GM23338 (cell line): ENCODE measurements at regions not wholly inside any gene's neighbourhood (a gene's known extent, or its start where the extent isn't known, plus 50 kb on each side); places are given as distances from the start of the nearest gene placed in this dataset.

ENCODE experiments used
- ATAC-seq: fragments of 200-7000 bp; cut with Tn5 transposase; 3 replicates; pipeline ENCODE4 v1.9.1; 2020
- DNase-seq: peaks from one replicate; pipeline ENCODE4 v3.0.0-alpha.2; 2015; ENCODE audit warnings: low spot score
- H2AFZ ChIP-seq: fragments of 200-600 bp; sonication (generic); 2 replicates; pipeline ENCODE4 v1.8.0; 2016; ENCODE audit warnings: antibody characterized with exemption, mild to moderate bottlenecking, moderate library complexity
- H3F3A ChIP-seq: fragments of 200-600 bp; sonication (generic); replicated peaks from 2 replicates; pipeline ENCODE4 v1.8.0; 2017; ENCODE audit warnings: antibody characterized with exemption, mixed run types, low read depth
- H3K27ac ChIP-seq: fragments of 200-600 bp; sonication (generic); 2 replicates; pipeline ENCODE4 v1.6.1; 2016; ENCODE audit warnings: low read depth
- H3K27me3 ChIP-seq: fragments of 200-600 bp; sonication (generic); 2 replicates; pipeline ENCODE4 v1.8.0; 2016; ENCODE audit warnings: mild to moderate bottlenecking, mixed run types, moderate library complexity; ENCODE audit not compliant: insufficient read depth
- H3K36me3 ChIP-seq: fragments of 200-600 bp; sonication (generic); 2 replicates; pipeline ENCODE4 v1.8.0; 2016; ENCODE audit warnings: mild to moderate bottlenecking; ENCODE audit not compliant: insufficient read depth
- H3K4me1 ChIP-seq: fragments of 200-600 bp; sonication (generic); 2 replicates; pipeline ENCODE4 v1.8.0; 2016; ENCODE audit warnings: mild to moderate bottlenecking, moderate library complexity; ENCODE audit not compliant: insufficient read depth
- H3K4me2 ChIP-seq: fragments of 200-600 bp; sonication (generic); 2 replicates; pipeline ENCODE4 v1.7.1; 2017; ENCODE audit warnings: mixed run types
- H3K4me3 ChIP-seq: fragments of 200-600 bp; sonication (generic); 2 replicates; pipeline ENCODE4 v1.6.1; 2016; ENCODE audit warnings: mixed run types
- H3K79me2 ChIP-seq: fragments of 200-600 bp; sonication (generic); replicated peaks from 2 replicates; pipeline ENCODE4 v1.8.0; 2017; ENCODE audit warnings: mild to moderate bottlenecking; ENCODE audit not compliant: insufficient read depth
- H3K9me2 ChIP-seq: fragments of 200-600 bp; sonication (generic); 2 replicates; pipeline ENCODE4 v1.8.0; 2017; ENCODE audit not compliant: insufficient read depth
- H4K20me1 ChIP-seq: fragments of 200-600 bp; sonication (generic); replicated peaks from 2 replicates; pipeline ENCODE4 v1.8.0; 2017; ENCODE audit warnings: mild to moderate bottlenecking; ENCODE audit not compliant: insufficient read depth
- H3K27ac Mint-ChIP-seq: 2 replicates; pipeline ENCODE4 v1.8.0; 2020; ENCODE audit warnings: inconsistent platforms, mild to moderate bottlenecking, moderate library complexity, mixed read lengths
- H3K27me3 Mint-ChIP-seq: 3 replicates; pipeline ENCODE4 v1.8.0; 2022; ENCODE audit warnings: low read depth, mild to moderate bottlenecking, moderate library complexity, mixed read lengths, inconsistent platforms; ENCODE audit not compliant: insufficient read depth, poor library complexity
- H3K36me3 Mint-ChIP-seq: 3 replicates; pipeline ENCODE4 v1.8.0; 2021; ENCODE audit warnings: low read depth, mild to moderate bottlenecking, inconsistent platforms, moderate library complexity, mixed read lengths
- H3K4me1 Mint-ChIP-seq: 3 replicates; pipeline ENCODE4 v1.8.0; 2020; ENCODE audit warnings: mild to moderate bottlenecking, inconsistent platforms, mixed read lengths
- H3K4me3 Mint-ChIP-seq: 3 replicates; pipeline ENCODE4 v1.8.0; 2021; ENCODE audit warnings: moderate library complexity, mild to moderate bottlenecking, inconsistent platforms, mixed read lengths
- H3K9me3 Mint-ChIP-seq: 3 replicates; pipeline ENCODE4 v1.8.0; 2020; ENCODE audit warnings: moderate library complexity, mild to moderate bottlenecking, inconsistent platforms, mixed read lengths
- EZH2phosphoT487 ChIP-seq: fragments of 200-600 bp; sonication (generic); IDR thresholded peaks from one replicate; pipeline ENCODE4 v1.8.1; 2018; ENCODE audit warnings: antibody characterized with exemption; ENCODE audit not compliant: unreplicated experiment
- JUNB ChIP-seq: IDR thresholded peaks from one replicate; pipeline ENCODE4 v1.6.1; 2016; ENCODE audit warnings: antibody characterized with exemption; ENCODE audit not compliant: unreplicated experiment
- STAT1 ChIP-seq: IDR thresholded peaks from one replicate; pipeline ENCODE4 v1.6.1; 2016; ENCODE audit warnings: antibody characterized with exemption; ENCODE audit not compliant: unreplicated experiment
- ZNF331 ChIP-seq: fragments of 250-450 bp; sonication (Bioruptor Pico); IDR thresholded peaks from 2 replicates; pipeline ENCODE4 v1.5.0; 2020; ENCODE audit warnings: low read depth, mild to moderate bottlenecking, moderate library complexity
- TF ChIP-seq, protein P1 (sequence below): fragments of 250-450 bp; sonication (Bioruptor Pico); IDR thresholded peaks from 2 replicates; pipeline ENCODE4 v1.5.0; 2020; ENCODE audit warnings: mild to moderate bottlenecking, moderate library complexity

DNA sequence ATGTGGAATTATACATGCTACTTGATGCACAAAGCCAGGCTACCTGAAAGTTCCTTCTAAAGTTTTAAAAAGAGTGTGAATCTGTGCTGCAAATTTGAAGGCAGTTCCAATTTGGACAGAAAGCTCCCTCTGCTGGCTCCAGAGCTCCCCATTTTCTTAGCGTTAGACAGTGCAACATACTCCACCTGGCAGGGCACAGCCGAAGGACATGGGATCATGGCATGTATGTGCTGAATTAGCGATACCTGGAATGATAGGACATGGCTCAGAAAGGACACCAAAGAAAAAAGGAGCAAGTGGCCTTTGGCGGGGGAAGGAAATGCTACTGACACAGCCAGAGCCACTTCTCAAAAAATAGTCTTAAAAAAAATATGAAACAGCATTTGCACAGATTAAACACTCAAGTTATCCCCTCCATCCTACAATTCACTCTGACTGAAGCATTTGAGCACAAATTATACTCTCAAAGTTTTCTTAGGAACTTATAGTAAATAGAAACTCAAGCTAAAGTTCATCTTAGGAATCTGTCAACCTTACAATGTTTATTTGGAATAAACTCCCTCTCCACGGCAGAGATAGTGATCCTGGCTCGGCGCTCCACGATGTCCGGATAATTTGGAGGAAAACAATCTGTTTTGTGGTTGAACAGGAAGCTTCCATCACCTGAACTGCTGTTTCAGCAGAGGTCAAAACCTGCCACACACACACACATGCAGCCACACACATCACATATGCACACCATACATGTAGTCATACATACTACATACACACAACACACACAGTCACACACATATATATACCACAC, 80.0 kb downstream of the C7orf25 start (continued):
- TF ChIP-seq STAT1 (no peak), JUNB (no peak)
- TF ChIP-seq, protein P1, sequence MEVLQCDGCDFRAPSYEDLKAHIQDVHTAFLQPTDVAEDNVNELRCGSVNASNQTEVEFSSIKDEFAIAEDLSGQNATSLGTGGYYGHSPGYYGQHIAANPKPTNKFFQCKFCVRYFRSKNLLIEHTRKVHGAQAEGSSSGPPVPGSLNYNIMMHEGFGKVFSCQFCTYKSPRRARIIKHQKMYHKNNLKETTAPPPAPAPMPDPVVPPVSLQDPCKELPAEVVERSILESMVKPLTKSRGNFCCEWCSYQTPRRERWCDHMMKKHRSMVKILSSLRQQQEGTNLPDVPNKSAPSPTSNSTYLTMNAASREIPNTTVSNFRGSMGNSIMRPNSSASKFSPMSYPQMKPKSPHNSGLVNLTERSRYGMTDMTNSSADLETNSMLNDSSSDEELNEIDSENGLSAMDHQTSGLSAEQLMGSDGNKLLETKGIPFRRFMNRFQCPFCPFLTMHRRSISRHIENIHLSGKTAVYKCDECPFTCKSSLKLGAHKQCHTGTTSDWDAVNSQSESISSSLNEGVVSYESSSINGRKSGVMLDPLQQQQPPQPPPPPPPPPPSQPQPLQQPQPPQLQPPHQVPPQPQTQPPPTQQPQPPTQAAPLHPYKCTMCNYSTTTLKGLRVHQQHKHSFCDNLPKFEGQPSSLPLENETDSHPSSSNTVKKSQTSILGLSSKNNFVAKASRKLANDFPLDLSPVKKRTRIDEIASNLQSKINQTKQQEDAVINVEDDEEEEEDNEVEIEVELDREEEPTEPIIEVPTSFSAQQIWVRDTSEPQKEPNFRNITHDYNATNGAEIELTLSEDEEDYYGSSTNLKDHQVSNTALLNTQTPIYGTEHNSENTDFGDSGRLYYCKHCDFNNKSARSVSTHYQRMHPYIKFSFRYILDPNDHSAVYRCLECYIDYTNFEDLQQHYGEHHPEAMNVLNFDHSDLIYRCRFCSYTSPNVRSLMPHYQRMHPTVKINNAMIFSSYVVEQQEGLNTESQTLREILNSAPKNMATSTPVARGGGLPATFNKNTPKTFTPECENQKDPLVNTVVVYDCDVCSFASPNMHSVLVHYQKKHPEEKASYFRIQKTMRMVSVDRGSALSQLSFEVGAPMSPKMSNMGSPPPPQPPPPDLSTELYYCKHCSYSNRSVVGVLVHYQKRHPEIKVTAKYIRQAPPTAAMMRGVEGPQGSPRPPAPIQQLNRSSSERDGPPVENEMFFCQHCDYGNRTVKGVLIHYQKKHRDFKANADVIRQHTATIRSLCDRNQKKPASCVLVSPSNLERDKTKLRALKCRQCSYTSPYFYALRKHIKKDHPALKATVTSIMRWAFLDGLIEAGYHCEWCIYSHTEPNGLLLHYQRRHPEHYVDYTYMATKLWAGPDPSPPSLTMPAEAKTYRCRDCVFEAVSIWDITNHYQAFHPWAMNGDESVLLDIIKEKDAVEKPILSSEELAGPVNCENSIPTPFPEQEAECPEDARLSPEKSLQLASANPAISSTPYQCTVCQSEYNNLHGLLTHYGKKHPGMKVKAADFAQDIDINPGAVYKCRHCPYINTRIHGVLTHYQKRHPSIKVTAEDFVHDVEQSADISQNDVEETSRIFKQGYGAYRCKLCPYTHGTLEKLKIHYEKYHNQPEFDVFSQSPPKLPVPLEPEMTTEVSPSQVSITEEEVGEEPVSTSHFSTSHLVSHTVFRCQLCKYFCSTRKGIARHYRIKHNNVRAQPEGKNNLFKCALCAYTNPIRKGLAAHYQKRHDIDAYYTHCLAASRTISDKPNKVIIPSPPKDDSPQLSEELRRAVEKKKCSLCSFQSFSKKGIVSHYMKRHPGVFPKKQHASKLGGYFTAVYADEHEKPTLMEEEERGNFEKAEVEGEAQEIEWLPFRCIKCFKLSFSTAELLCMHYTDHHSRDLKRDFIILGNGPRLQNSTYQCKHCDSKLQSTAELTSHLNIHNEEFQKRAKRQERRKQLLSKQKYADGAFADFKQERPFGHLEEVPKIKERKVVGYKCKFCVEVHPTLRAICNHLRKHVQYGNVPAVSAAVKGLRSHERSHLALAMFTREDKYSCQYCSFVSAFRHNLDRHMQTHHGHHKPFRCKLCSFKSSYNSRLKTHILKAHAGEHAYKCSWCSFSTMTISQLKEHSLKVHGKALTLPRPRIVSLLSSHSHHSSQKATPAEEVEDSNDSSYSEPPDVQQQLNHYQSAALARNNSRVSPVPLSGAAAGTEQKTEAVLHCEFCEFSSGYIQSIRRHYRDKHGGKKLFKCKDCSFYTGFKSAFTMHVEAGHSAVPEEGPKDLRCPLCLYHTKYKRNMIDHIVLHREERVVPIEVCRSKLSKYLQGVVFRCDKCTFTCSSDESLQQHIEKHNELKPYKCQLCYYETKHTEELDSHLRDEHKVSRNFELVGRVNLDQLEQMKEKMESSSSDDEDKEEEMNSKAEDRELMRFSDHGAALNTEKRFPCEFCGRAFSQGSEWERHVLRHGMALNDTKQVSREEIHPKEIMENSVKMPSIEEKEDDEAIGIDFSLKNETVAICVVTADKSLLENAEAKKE (CRISPR knock-in tag): no peak

- DNase-seq (no peak), ATAC-seq (no peak)
- Histone ChIP-seq H3K79me2 (no peaks in the 10 kb centered on the region), H3K4me3 (no peak overlapping the region), H3K27ac (no peak overlapping the region), H3K4me1 (0 out of 2 replicates have a peak, but pooled peaks cover 6% of the 10 kb centered on the region), H2AFZ (peak overlapping the region; percentile 48; the same call in 1 of the 2 replicates), H3K36me3 (no peaks in the 10 kb centered on the region), H3K9me2 (no peaks in the 10 kb centered on the region), H3F3A (no peaks in the 10 kb centered on the region), H4K20me1 (no peaks in the 10 kb centered on the region), H3K4me2 (no peak overlapping the region), H3K27me3 (no peaks in the 10 kb centered on the region)
- Mint-ChIP-seq H3K27ac (no peak overlapping the region), H3K9me3 (no peaks in the 10 kb centered on the region), H3K36me3 (no peaks in the 10 kb centered on the region), H3K4me1 (peaks cover 2% of the 10 kb centered on the region; the same call in 2 of the 3 replicates), H3K27me3 (no peaks in the 10 kb centered on the region), H3K4me3 (no peak overlapping the region)
- no peak for TF ChIP-seq EZH2phosphoT487
- TF ChIP-seq JUNB: no peak
- TF ChIP-seq STAT1: no peak
- TF ChIP-seq ZNF331 (CRISPR knock-in tag): no peak
- TF ChIP-seq, protein P1 (CRISPR knock-in tag): no peak
Measured at GRCh38 chr7:42831006-42831717, 80.7 kb downstream of the C7orf25 start.
